SK-N-MC (cell line): ENCODE measurements at regions not wholly inside any gene's neighbourhood (a gene's known extent, or its start where the extent isn't known, plus 50 kb on each side); places are given as distances from the start of the nearest gene placed in this dataset.

Experiments used
- DNase-seq: peaks from one replicate; pipeline ENCODE4 v3.0.0-alpha.2; 2011; ENCODE audit warnings: low read depth, low spot score
- H3K27ac ChIP-seq: fragments of 200-600 bp; sonication (generic); 2 replicates; pipeline ENCODE4 v1.5.1; 2016; ENCODE audit warnings: mixed run types
- H3K36me3 ChIP-seq: fragments of 200-600 bp; sonication (generic); 2 replicates; pipeline ENCODE4 v1.6.1; 2017; ENCODE audit warnings: antibody characterized with exemption, low read length, mixed read lengths; ENCODE audit not compliant: insufficient read depth
- H3K4me3 ChIP-seq: fragments of 200-600 bp; sonication (generic); 2 replicates; pipeline ENCODE4 v1.5.1; 2016
- H3K9ac ChIP-seq: fragments of 200-600 bp; sonication (generic); 2 replicates; pipeline ENCODE4 v1.8.0; 2017; ENCODE audit warnings: mixed run types, mixed read lengths; ENCODE audit not compliant: insufficient read length
- H3K9me3 ChIP-seq: fragments of 200-600 bp; sonication (generic); 2 replicates; pipeline ENCODE4 v1.6.1; 2017; ENCODE audit warnings: low read depth, mild to moderate bottlenecking, antibody characterized with exemption, low read length, moderate library complexity, mixed read lengths
- EZH2 ChIP-seq: fragments of 200-600 bp; sonication (generic); IDR thresholded peaks from one replicate; pipeline ENCODE4 v1.6.1; 2017; ENCODE audit warnings: antibody characterized with exemption
- FOXP2 ChIP-seq: optimal IDR thresholded peaks from 2 replicates; pipeline ENCODE3; 2011; ENCODE audit warnings: mild to moderate bottlenecking, moderate library complexity; ENCODE audit not compliant: insufficient read depth; ENCODE audit errors: extremely low read length, control extremely low read depth
- POLR2AphosphoS5 ChIP-seq: IDR thresholded peaks from 2 replicates; pipeline ENCODE4 v1.6.1; 2012; ENCODE audit warnings: mild to moderate bottlenecking, low read depth, low read length, borderline replicate concordance

DNA sequence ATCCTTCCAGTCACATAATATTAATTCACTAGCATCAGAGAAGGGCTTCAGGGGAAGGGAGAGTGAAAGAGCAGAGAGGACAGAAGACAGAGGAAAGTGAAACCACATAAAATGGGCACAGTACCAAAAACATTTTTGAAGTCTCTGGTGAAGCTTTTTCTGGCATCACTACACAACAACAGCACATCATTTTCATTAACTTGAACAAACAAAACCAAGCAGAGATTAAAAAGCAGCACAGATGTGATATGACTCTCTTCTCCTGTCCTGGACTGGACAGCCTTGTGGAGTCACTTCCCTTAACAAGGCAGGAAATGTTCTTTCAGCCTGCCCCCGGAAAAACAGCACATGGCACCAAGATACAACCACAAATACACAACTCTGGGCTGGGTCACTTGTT is 112.0 kb downstream of the TSPAN8 start:
- TF ChIP-seq FOXP2 (no peak), EZH2 (no peak), POLR2AphosphoS5 (no peak)
- no peaks in the 10 kb centered on the region for H3K36me3 ChIP-seq

DNA sequence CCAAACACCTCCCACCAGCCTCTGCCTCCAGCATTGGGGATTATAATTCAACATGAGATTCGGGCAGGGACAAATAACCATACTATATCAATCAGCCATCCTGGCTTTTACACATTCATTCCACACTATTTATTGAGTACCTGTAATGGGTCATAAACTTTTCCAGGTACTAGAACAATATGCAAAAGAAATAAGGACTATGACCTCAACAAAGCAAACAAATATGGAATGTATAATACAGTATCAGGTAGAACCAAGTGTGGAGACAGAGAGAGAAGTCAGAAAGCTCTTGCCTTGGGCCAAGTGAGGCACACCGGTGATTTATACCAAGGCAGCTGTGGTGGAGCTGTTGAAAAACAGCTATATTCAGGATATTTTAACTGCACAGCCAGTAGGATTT is 116.3 kb downstream of the TSPAN8 start:
- H3K4me3 ChIP-seq: no peak overlapping the region
- TF ChIP-seq EZH2 (no peak), POLR2AphosphoS5 (no peak), FOXP2 (no peak)
- H3K27ac ChIP-seq: no peak overlapping the region

More for the DNA sequence above, 112.0 kb downstream of the TSPAN8 start:
- no peak overlapping the region for H3K27ac ChIP-seq
- H3K4me3 ChIP-seq: no peak overlapping the region
- no peak for DNase-seq
- H3K9me3 ChIP-seq: no peaks in the 10 kb centered on the region
- no peak overlapping the region for H3K9ac ChIP-seq

DNA sequence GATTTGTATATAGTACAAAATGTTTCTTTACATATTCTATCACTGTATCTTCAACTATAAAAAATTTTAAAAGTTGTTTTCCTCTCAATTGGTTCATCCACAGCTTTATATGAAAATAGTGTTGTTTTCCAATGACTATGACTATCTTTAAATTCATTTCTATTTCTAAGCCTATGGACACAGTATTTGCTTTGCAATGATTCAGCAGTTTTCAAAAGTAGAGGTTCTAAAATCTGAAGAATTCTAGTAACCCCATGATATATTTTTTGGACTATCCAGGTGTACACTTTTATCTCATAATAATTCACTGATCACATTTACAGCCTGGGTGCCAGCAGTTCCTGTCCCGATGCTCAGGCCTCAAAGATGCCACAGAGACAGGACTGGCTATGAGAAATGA is 118.4 kb upstream of the PTPRR start:
- Histone ChIP-seq H3K27ac (no peak overlapping the region), H3K36me3 (no peaks in the 10 kb centered on the region), H3K9ac (no peak overlapping the region), H3K9me3 (no peaks in the 10 kb centered on the region), H3K4me3 (no peak overlapping the region)
- no peak for DNase-seq
- TF ChIP-seq POLR2AphosphoS5: no peak
- TF ChIP-seq FOXP2: no peak
- TF ChIP-seq EZH2: no peak

More for the DNA sequence above, 116.3 kb downstream of the TSPAN8 start:
- H3K9ac ChIP-seq: no peak overlapping the region
- no peaks in the 10 kb centered on the region for H3K36me3 ChIP-seq
- no peak for DNase-seq
- H3K9me3 ChIP-seq: no peaks in the 10 kb centered on the region

DNA sequence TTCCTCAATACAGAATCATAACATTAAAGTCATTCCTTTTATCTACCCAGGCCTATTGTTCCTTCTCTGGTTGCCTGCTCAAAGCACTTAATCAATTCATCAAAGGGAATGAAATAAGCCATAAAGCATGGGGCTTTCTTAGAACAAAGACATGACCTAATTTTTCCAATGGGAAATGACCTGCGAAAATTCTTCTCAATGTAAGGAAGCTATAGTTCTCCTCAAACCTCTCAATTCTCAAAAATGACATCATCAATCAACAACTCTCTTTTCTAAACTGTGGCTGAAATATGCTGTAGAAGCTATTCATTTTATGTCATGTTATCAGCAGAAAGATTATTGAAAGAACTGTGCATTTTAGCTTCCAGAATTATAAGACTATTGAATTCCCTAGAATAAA is 116.0 kb upstream of the PTPRR start:
- H3K36me3 ChIP-seq: no peaks in the 10 kb centered on the region
- DNase-seq: no peak
- no peaks in the 10 kb centered on the region for H3K9me3 ChIP-seq
- no peak overlapping the region for H3K9ac ChIP-seq
- H3K27ac ChIP-seq: no peak overlapping the region
- H3K4me3 ChIP-seq: no peak overlapping the region
- TF ChIP-seq POLR2AphosphoS5: no peak

DNA sequence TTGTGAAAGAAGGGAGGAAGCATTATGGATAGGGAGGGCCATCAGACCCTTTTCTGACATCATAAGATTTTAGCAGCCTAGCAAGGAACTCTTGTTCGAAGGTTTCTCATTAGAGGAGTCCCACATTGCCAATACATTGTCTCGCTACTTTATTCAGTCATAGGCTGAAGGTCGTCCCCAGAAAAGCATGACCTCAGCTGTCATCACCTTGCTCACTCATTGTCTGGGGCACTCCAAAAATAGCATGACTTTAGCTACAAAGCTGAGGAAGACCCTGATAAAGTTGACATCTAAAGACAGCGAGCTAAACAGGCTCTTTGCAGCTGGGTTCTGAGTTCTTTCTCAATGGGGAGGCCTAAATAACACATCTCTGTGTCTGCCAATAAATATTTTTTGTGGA is 112.4 kb upstream of the PTPRR start:
- Histone ChIP-seq H3K36me3 (no peaks in the 10 kb centered on the region), H3K27ac (no peak overlapping the region), H3K9ac (no peak overlapping the region), H3K9me3 (no peaks in the 10 kb centered on the region), H3K4me3 (no peak overlapping the region)
- TF ChIP-seq POLR2AphosphoS5 (no peak), FOXP2 (no peak)
- no peak for DNase-seq

DNA sequence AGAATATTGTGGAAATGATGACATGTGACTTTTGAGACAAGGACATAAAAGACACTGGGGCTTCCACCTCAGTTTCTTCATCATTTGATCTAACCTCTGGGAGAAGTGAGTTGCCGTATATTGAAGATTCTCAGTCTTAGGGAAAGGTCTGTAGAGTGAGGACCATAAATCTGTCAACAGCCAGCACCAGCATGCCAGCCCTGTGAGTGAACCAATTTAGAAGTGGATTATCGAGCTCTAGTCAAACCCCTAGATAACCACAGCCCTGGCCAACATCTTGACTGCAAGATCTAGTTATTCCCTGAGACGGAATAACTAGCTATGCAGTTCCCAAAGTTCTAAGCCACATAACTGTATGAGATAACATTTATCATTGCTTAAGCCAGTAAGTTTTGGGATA is 108.8 kb upstream of the PTPRR start:
- Histone ChIP-seq H3K9ac (no peak overlapping the region), H3K36me3 (no peaks in the 10 kb centered on the region), H3K9me3 (no peaks in the 10 kb centered on the region), H3K4me3 (no peak overlapping the region), H3K27ac (no peak overlapping the region)
- no peak for DNase-seq
- TF ChIP-seq POLR2AphosphoS5 (no peak), FOXP2 (no peak), EZH2 (no peak)

DNA sequence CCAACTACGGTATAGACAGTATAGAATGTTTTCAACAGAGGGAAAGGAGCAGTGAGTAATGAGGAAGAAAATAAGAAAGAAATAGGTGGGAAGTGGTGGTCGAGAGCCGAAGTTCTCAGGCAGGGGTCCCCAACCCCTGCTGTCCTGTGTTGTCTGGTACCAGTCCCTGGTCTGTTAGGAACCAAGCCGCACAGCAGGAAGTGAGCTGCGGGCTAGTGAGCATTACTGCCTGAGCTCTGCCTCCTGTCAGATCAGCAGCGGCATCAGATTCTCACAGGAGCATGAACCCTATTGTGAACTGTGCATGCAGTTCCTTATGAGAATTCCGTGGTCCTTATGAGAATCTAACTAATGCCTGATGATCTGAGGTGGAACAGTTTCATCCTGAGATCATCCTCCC is 107.3 kb upstream of the PTPRR start:
- Histone ChIP-seq H3K4me3 (no peak overlapping the region), H3K9me3 (no peaks in the 10 kb centered on the region), H3K36me3 (no peaks in the 10 kb centered on the region), H3K27ac (no peak overlapping the region), H3K9ac (no peak overlapping the region)
- TF ChIP-seq FOXP2 (no peak), EZH2 (no peak)
- DNase-seq: no peak

DNA sequence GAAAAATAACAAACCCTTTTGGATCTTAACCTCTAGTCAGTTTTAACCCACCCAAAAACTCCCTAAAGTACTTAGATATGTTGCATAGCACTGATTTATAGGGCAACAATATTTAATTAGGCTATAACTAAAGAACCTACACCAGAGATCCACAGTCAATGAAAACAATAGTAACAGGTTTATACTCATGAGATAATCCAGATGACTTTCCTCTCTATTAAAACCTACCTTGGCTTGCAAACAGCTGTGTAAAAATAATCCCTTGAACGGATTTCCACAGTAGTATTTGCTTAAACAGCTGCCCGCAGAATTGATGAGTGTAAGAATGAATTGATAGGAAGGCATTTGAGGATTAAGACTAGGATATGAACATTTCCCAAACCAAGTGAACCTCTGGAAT is 104.3 kb upstream of the PTPRR start:
- H3K9me3 ChIP-seq: no peaks in the 10 kb centered on the region
- no peak for TF ChIP-seq EZH2
- no peak for TF ChIP-seq POLR2AphosphoS5
- no peak for TF ChIP-seq FOXP2
- no peak overlapping the region for H3K9ac ChIP-seq
- no peaks in the 10 kb centered on the region for H3K36me3 ChIP-seq
- DNase-seq: no peak
- no peak overlapping the region for H3K27ac ChIP-seq
- H3K4me3 ChIP-seq: no peak overlapping the region

DNA sequence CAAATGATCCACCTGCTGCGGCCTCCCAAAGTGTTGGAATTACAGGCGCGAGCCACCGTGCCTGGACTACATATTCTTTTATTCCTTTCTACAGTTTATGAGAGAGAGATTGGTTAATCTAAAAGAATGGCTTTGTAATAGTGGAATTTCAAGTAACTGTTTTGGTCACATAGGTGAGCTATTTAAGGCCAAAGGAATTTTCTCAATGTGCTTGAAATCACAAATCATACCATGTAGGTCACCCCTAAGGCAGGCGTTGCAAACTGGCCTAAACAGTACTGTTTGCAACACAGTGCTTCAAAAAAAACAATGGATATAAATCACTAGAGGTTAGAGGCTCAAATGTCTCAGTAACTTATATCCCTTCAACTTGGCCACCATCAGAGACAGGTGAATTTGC is 103.7 kb upstream of the PTPRR start:
- TF ChIP-seq FOXP2: no peak
- no peak for TF ChIP-seq POLR2AphosphoS5
- no peak for TF ChIP-seq EZH2
- H3K9me3 ChIP-seq: no peaks in the 10 kb centered on the region

More for the DNA sequence above, 103.7 kb upstream of the PTPRR start:
- Histone ChIP-seq H3K27ac (no peak overlapping the region), H3K9ac (no peak overlapping the region), H3K4me3 (no peak overlapping the region), H3K36me3 (no peaks in the 10 kb centered on the region)
- no peak for DNase-seq
